PC-9 (cell line): ENCODE measurements at regions not wholly inside any gene's neighbourhood (a gene's known extent, or its start where the extent isn't known, plus 50 kb on each side); places are given as distances from the start of the nearest gene placed in this dataset.

Experiments used
- BruUV-seq: library from RNA; stranded (reverse); fragments of 400-500 nt; replicated peaks from 2 replicates; lab custom pipeline; 2021; lab: Mats Ljungman, UMichigan
- CTCF ChIA-PET: fragments of 300-600 bp; sonication (Branson Sonifier 250); formaldehyde crosslinking; loops from one replicate; lab custom pipeline; 2022; ENCODE audit warnings: antibody characterized with exemption; lab: Charles Lee
- POLR2A ChIA-PET: fragments of 300-600 bp; sonication (Branson Sonifier 250); formaldehyde crosslinking; loops from one replicate; lab custom pipeline; 2022; ENCODE audit warnings: antibody characterized with exemption; ENCODE audit not compliant: unreplicated experiment; lab: Charles Lee
- DNase-seq, 2 experiments: peaks; one replicate each; pipeline versions ENCODE4 v3.0.0 to v3.0.0-alpha.2; 2015 to 2022; ENCODE audit warnings: mixed read lengths in 1 of 2
- H2AFZ ChIP-seq: fragments of 200-600 bp; sonication (generic); 2 replicates; pipeline ENCODE4 v1.8.1; 2017; ENCODE audit warnings: antibody characterized with exemption
- H3F3A ChIP-seq: fragments of 200-600 bp; sonication (generic); 2 replicates; pipeline ENCODE4 v1.8.1; 2017; ENCODE audit warnings: antibody characterized with exemption, mild to moderate bottlenecking, low read depth; ENCODE audit not compliant: insufficient read depth
- H3K27ac ChIP-seq: fragments of 200-600 bp; sonication (generic); 2 replicates; pipeline ENCODE4 v1.6.1; 2016; ENCODE audit warnings: mixed run types
- H3K27me3 ChIP-seq: fragments of 200-600 bp; sonication (generic); 2 replicates; pipeline ENCODE4 v1.6.1; 2016; ENCODE audit warnings: low read depth, mixed run types; ENCODE audit not compliant: insufficient read depth
- H3K36me3 ChIP-seq: fragments of 200-600 bp; sonication (generic); 2 replicates; pipeline ENCODE4 v1.6.1; 2016; ENCODE audit warnings: low read depth, mixed run types
- H3K4me1 ChIP-seq: fragments of 200-600 bp; sonication (generic); replicated peaks from 2 replicates; pipeline ENCODE4 v1.6.1; 2016; ENCODE audit warnings: mixed run types; ENCODE audit not compliant: insufficient read depth
- H3K4me2 ChIP-seq: fragments of 200-600 bp; sonication (generic); 2 replicates; pipeline ENCODE4 v1.6.1; 2017; ENCODE audit warnings: mixed run types
- H3K4me3 ChIP-seq: fragments of 200-600 bp; sonication (generic); 2 replicates; pipeline ENCODE4 v1.6.1; 2016; ENCODE audit warnings: mixed run types
- H3K79me2 ChIP-seq: fragments of 200-600 bp; sonication (generic); 2 replicates; pipeline ENCODE4 v1.6.1; 2017; ENCODE audit warnings: low read depth, mixed run types
- H3K9me2 ChIP-seq: fragments of 200-600 bp; sonication (generic); 2 replicates; pipeline ENCODE4 v1.8.1; 2017; ENCODE audit warnings: mild to moderate bottlenecking; ENCODE audit not compliant: insufficient read depth
- H3K9me3 ChIP-seq: fragments of 200-600 bp; sonication (generic); 2 replicates; pipeline ENCODE4 v1.8.1; 2016; ENCODE audit warnings: low read depth; ENCODE audit not compliant: insufficient read depth
- H4K20me1 ChIP-seq: fragments of 200-600 bp; sonication (generic); 2 replicates; pipeline ENCODE4 v1.8.1; 2017; ENCODE audit not compliant: insufficient read depth
- CTCF ChIP-seq: fragments of 200-600 bp; sonication (generic); conservative IDR thresholded peaks from 2 replicates; pipeline ENCODE4 v1.6.1; 2017; ENCODE audit warnings: mixed run types, antibody characterized with exemption, mild to moderate bottlenecking, moderate library complexity
- EZH2 ChIP-seq: fragments of 200-600 bp; sonication (generic); IDR thresholded peaks from 2 replicates; pipeline ENCODE4 v1.8.0; 2017; ENCODE audit warnings: antibody characterized with exemption, low read depth
- intact Hi-C: fragments of 100-400 bp; cut with micrococcal nuclease; formaldehyde crosslinking; loops from one replicate; pipeline ENCODE4 v1.10.0; 2022; ENCODE audit not compliant: unreplicated experiment

GRCh38 chr11:80973786-80974185 lies 1533.0 kb upstream of the TENM4 start:
- Histone ChIP-seq H3K36me3 (no peaks in the 10 kb centered on the region), H3K4me3 (no peak overlapping the region), H3K79me2 (no peaks in the 10 kb centered on the region), H3K27me3 (no peaks in the 10 kb centered on the region), H3K9me2 (no peaks in the 10 kb centered on the region), H3K9me3 (no peaks in the 10 kb centered on the region), H4K20me1 (no peaks in the 10 kb centered on the region), H2AFZ (no peak overlapping the region), H3F3A (no peaks in the 10 kb centered on the region), H3K27ac (no peak overlapping the region), H3K4me2 (no peak overlapping the region), H3K4me1 (no peaks in the 10 kb centered on the region)
- no peak for TF ChIP-seq EZH2
- TF ChIP-seq CTCF, result no peak
- no TSS peak for BruUV-seq
- ChIA-PET CTCF (no interaction called here), POLR2A (no interaction called here)
- DNase-seq, result no peak
- intact Hi-C loops, result no loop called here

DNA sequence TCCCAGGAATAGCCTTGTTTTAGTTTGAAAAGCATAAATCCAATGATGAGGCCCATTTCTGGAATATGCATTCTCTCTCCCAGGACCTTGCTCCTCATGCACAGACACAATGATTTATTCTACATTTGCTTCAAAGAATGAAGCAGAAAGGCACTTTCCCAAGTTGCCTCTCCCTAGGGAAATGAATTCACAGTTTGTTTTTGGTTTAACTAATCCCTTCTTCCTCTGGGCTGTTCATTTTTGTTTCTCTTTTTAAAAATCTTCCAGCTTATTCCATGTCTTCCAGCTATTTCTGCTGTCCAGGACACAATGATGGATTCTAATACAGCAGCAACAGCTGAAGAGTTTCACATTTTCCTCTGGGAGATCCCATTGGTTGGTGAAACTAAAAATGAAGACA lies 1529.2 kb upstream of the TENM4 start:
- no peak for DNase-seq
- intact Hi-C loops, result no loop called here
- H3F3A ChIP-seq, result no peaks in the 10 kb centered on the region
- BruUV-seq, result no TSS peak
- H3K27ac ChIP-seq, result no peak overlapping the region
- H3K4me2 ChIP-seq, result no peak overlapping the region
- no peaks in the 10 kb centered on the region for H4K20me1 ChIP-seq
- H3K9me2 ChIP-seq, result no peaks in the 10 kb centered on the region
- H3K79me2 ChIP-seq, result no peaks in the 10 kb centered on the region
- no peaks in the 10 kb centered on the region for H3K9me3 ChIP-seq
- TF ChIP-seq EZH2 (no peak), CTCF (no peak)
- H3K27me3 ChIP-seq, result no peaks in the 10 kb centered on the region
- H3K4me3 ChIP-seq, result no peak overlapping the region
- H3K36me3 ChIP-seq, result no peaks in the 10 kb centered on the region
- H3K4me1 ChIP-seq, result no peaks in the 10 kb centered on the region
- H2AFZ ChIP-seq, result no peak overlapping the region
- ChIA-PET POLR2A (no interaction called here), CTCF (no interaction called here)

DNA sequence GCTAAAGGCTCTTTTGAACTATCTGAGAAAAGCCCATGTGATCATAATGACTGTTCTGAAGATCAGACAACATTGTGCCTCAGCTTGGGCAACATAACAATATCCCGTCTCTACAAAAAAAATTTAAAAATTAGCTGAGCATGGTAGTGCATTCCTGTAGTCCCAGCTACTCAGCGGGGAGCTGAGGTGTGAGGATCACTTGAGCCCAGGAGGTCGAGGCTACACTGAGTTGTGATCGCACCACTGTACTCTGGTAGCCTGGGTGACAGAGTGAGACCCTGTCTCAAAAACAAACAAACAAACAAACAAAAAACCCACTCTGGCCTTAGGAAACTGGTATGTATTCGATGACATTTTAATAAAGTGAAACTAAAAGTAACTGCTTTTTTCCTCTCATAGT lies 1526.8 kb upstream of the TENM4 start:
- no peaks in the 10 kb centered on the region for H3K36me3 ChIP-seq
- TF ChIP-seq EZH2 (no peak), CTCF (no peak)
- CTCF ChIA-PET, result no interaction called here
- no peaks in the 10 kb centered on the region for H4K20me1 ChIP-seq
- H3K79me2 ChIP-seq, result no peaks in the 10 kb centered on the region
- peak overlapping the region; percentile 56 for H3K4me2 ChIP-seq
- H3F3A ChIP-seq, result no peaks in the 10 kb centered on the region
- no peak overlapping the region for H3K27ac ChIP-seq
- no peak for DNase-seq
- H3K9me3 ChIP-seq, result no peaks in the 10 kb centered on the region
- no peaks in the 10 kb centered on the region for H3K9me2 ChIP-seq
- H2AFZ ChIP-seq, result peak overlapping the region; percentile 40; the same call in 1 of the 2 replicates
- H3K4me3 ChIP-seq, result peak overlapping the region; percentile 21; the same call in 1 of the 2 replicates
- no peaks in the 10 kb centered on the region for H3K27me3 ChIP-seq
- POLR2A ChIA-PET, result no interaction called here
- no peaks in the 10 kb centered on the region for H3K4me1 ChIP-seq
- no TSS peak for BruUV-seq
- intact Hi-C loops, result loop anchor here (5.0 kb wide), 1 partner anchor 1565 kb away; no protein-coding TSS in a partner anchor
